Astrocyte (in vitro differentiated cells and primary cell): ENCODE measurements at regions not wholly inside any gene's neighbourhood (a gene's known extent, or its start where the extent isn't known, plus 50 kb on each side); places are given as distances from the start of the nearest gene placed in this dataset.

ENCODE experiments used
- DNase-seq: peaks from one replicate; pipeline ENCODE4 v3.0.0-alpha.2; 2010; ENCODE audit warnings: low read depth
- FAIRE-seq: peaks from 2 replicates; lab custom pipeline; 2011; peaks lifted over from hg19 to GRCh38; lab: Jason Lieb, UNC
- H2AFZ ChIP-seq: 2 replicates; pipeline ENCODE4 v1.6.0; 2012; ENCODE audit warnings: low read depth, low read length, inconsistent platforms
- H3K27ac ChIP-seq: 2 replicates; pipeline ENCODE4 v1.5.1; 2011; ENCODE audit warnings: low read depth, low read length, inconsistent platforms
- H3K27me3 ChIP-seq: 2 replicates; pipeline ENCODE4 v1.6.0; 2011; ENCODE audit warnings: low read length, inconsistent platforms; ENCODE audit not compliant: insufficient read depth
- H3K36me3 ChIP-seq: 2 replicates; pipeline ENCODE4 v1.5.1; 2011; ENCODE audit warnings: low read length, inconsistent platforms; ENCODE audit not compliant: insufficient read depth
- H3K4me1 ChIP-seq: 2 replicates; pipeline ENCODE4 v1.5.1; 2011; ENCODE audit warnings: low read length, inconsistent platforms; ENCODE audit not compliant: insufficient read depth
- H3K4me2 ChIP-seq: 2 replicates; pipeline ENCODE4 v1.6.0; 2012; ENCODE audit warnings: low read length, inconsistent platforms
- H3K4me3 ChIP-seq: 2 replicates; pipeline ENCODE4 v1.5.1; 2011; ENCODE audit warnings: low read depth, mild to moderate bottlenecking, low read length, inconsistent platforms; ENCODE audit not compliant: insufficient read depth
- H3K79me2 ChIP-seq: 2 replicates; pipeline ENCODE4 v1.6.0; 2012; ENCODE audit warnings: mild to moderate bottlenecking, low read length, inconsistent platforms; ENCODE audit not compliant: insufficient read depth
- H3K9ac ChIP-seq: 2 replicates; pipeline ENCODE4 v1.6.0; 2012; ENCODE audit warnings: mild to moderate bottlenecking, low read length, inconsistent platforms
- H3K9me3 ChIP-seq: 2 replicates; pipeline ENCODE4 v1.5.1; 2012; ENCODE audit warnings: low read depth, mild to moderate bottlenecking, low read length, inconsistent platforms; ENCODE audit not compliant: insufficient read depth
- H4K20me1 ChIP-seq: 2 replicates; pipeline ENCODE4 v1.6.0; 2012; ENCODE audit warnings: low read length, inconsistent platforms; ENCODE audit not compliant: insufficient read depth
- H3K27ac Mint-ChIP-seq: one replicate; pipeline ENCODE4 v1.8.0; 2021; ENCODE audit warnings: mild to moderate bottlenecking, mixed read lengths; ENCODE audit not compliant: unreplicated experiment
- H3K27me3 Mint-ChIP-seq: one replicate; pipeline ENCODE4 v1.8.0; 2021; ENCODE audit warnings: low read depth, mixed read lengths; ENCODE audit not compliant: unreplicated experiment
- H3K36me3 Mint-ChIP-seq: one replicate; pipeline ENCODE4 v1.8.0; 2021; ENCODE audit warnings: low read depth, mixed read lengths; ENCODE audit not compliant: unreplicated experiment
- H3K4me1 Mint-ChIP-seq: one replicate; pipeline ENCODE4 v1.8.0; 2021; ENCODE audit warnings: low read depth, mixed read lengths; ENCODE audit not compliant: unreplicated experiment
- H3K4me3 Mint-ChIP-seq: one replicate; pipeline ENCODE4 v1.8.0; 2021; ENCODE audit warnings: mild to moderate bottlenecking, moderate library complexity, mixed read lengths; ENCODE audit not compliant: unreplicated experiment
- H3K9me3 Mint-ChIP-seq: one replicate; pipeline ENCODE4 v1.8.0; 2021; ENCODE audit warnings: mild to moderate bottlenecking, mixed read lengths; ENCODE audit not compliant: unreplicated experiment
- EZH2 ChIP-seq: IDR thresholded peaks from 2 replicates; pipeline ENCODE4 v1.6.1; 2012; ENCODE audit warnings: mild to moderate bottlenecking, low read length, inconsistent platforms; ENCODE audit not compliant: insufficient read depth
- TF ChIP-seq, protein P1 (sequence below): IDR thresholded peaks from 2 replicates; pipeline ENCODE4 v1.5.1; 2011; ENCODE audit warnings: low read depth, mild to moderate bottlenecking, inconsistent platforms, low read length, moderate library complexity; ENCODE audit not compliant: insufficient read depth

- H3K4me2 ChIP-seq: no peak overlapping the region
- FAIRE-seq: peak; percentile 26
Measured at GRCh38 chr18:68409576-68409975, 305.3 kb downstream of the TMX3 start.

GRCh38 chr18:68406761-68407160, 308.1 kb downstream of the TMX3 start:
- Mint-ChIP-seq H3K4me3 (no peak overlapping the region), H3K27ac (no peak overlapping the region), H3K27me3 (no peaks in the 10 kb centered on the region), H3K36me3 (no peaks in the 10 kb centered on the region), H3K9me3 (no peaks in the 10 kb centered on the region), H3K4me1 (peaks cover 3% of the 10 kb centered on the region)
- no peaks in the 10 kb centered on the region for H3K27me3 ChIP-seq
- TF ChIP-seq, protein P1, sequence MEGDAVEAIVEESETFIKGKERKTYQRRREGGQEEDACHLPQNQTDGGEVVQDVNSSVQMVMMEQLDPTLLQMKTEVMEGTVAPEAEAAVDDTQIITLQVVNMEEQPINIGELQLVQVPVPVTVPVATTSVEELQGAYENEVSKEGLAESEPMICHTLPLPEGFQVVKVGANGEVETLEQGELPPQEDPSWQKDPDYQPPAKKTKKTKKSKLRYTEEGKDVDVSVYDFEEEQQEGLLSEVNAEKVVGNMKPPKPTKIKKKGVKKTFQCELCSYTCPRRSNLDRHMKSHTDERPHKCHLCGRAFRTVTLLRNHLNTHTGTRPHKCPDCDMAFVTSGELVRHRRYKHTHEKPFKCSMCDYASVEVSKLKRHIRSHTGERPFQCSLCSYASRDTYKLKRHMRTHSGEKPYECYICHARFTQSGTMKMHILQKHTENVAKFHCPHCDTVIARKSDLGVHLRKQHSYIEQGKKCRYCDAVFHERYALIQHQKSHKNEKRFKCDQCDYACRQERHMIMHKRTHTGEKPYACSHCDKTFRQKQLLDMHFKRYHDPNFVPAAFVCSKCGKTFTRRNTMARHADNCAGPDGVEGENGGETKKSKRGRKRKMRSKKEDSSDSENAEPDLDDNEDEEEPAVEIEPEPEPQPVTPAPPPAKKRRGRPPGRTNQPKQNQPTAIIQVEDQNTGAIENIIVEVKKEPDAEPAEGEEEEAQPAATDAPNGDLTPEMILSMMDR: no peak
- no peak for TF ChIP-seq EZH2
- DNase-seq (no peak), FAIRE-seq (peak; percentile 50)
- H3K27ac ChIP-seq: no peak overlapping the region
- H3K9ac ChIP-seq: no peak overlapping the region
- no peak overlapping the region for H3K4me2 ChIP-seq
- no peaks in the 10 kb centered on the region for H3K79me2 ChIP-seq
- no peaks in the 10 kb centered on the region for H3K4me1 ChIP-seq
- H3K4me3 ChIP-seq: no peak overlapping the region
- H3K36me3 ChIP-seq: no peaks in the 10 kb centered on the region
- H3K9me3 ChIP-seq: no peaks in the 10 kb centered on the region
- H4K20me1 ChIP-seq: no peaks in the 10 kb centered on the region
- no peak overlapping the region for H2AFZ ChIP-seq

More at GRCh38 chr18:68409576-68409975, 305.3 kb downstream of the TMX3 start:
- no peak for DNase-seq
- Histone ChIP-seq H2AFZ (no peak overlapping the region), H3K79me2 (no peaks in the 10 kb centered on the region), H4K20me1 (no peaks in the 10 kb centered on the region), H3K4me1 (no peaks in the 10 kb centered on the region), H3K36me3 (no peaks in the 10 kb centered on the region), H3K9me3 (no peaks in the 10 kb centered on the region), H3K4me3 (no peak overlapping the region), H3K9ac (no peak overlapping the region), H3K27me3 (no peaks in the 10 kb centered on the region), H3K27ac (no peak overlapping the region)
- TF ChIP-seq, protein P1: no peak
- no peak for TF ChIP-seq EZH2
- no peaks in the 10 kb centered on the region for H3K36me3 Mint-ChIP-seq
- no peaks in the 10 kb centered on the region for H3K4me1 Mint-ChIP-seq
- H3K9me3 Mint-ChIP-seq: no peaks in the 10 kb centered on the region
- H3K4me3 Mint-ChIP-seq: no peak overlapping the region
- H3K27me3 Mint-ChIP-seq: no peaks in the 10 kb centered on the region
- no peak overlapping the region for H3K27ac Mint-ChIP-seq

DNA sequence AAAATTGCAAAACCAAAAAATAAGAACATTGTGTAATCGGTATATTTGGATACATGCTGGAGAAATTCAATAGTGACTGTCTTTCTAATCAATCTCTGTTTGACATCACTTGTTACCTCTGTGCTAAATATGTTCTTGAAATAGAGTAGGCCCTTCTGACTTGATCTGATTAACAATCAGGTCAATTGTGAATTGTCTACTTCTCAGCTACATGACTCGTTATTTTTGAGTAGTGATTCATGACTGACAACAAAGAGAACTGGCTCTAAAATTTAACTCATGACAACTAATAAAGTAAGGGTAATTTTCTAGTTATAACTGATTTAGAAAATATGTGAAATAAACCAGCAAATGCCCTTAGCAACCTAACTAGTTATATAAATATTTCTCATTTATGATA, 312.1 kb downstream of the TMX3 start:
- Mint-ChIP-seq H3K36me3 (no peaks in the 10 kb centered on the region), H3K9me3 (no peaks in the 10 kb centered on the region), H3K4me1 (peaks cover 3% of the 10 kb centered on the region), H3K4me3 (no peak overlapping the region), H3K27ac (no peak overlapping the region), H3K27me3 (no peaks in the 10 kb centered on the region)
- Histone ChIP-seq H3K9ac (no peak overlapping the region), H3K36me3 (no peaks in the 10 kb centered on the region), H4K20me1 (no peaks in the 10 kb centered on the region), H3K27me3 (no peaks in the 10 kb centered on the region), H3K4me1 (no peaks in the 10 kb centered on the region), H3K79me2 (no peaks in the 10 kb centered on the region), H3K9me3 (no peaks in the 10 kb centered on the region), H2AFZ (no peak overlapping the region), H3K4me3 (no peak overlapping the region), H3K4me2 (no peak overlapping the region), H3K27ac (no peak overlapping the region)
- TF ChIP-seq EZH2: no peak
- TF ChIP-seq, protein P1: no peak
- DNase-seq (no peak), FAIRE-seq (no peak)
